ENCODE measurements at regions not wholly inside any gene's neighbourhood (a gene's known extent, or its start where the extent isn't known, plus 50 kb on each side); places are given as distances from the start of the nearest gene placed in this dataset.
"Not testable (repeated sequence)": the region's sequence is repeated elsewhere in the genome, so short reads cannot be mapped to it uniquely, and the experiment has no call there.

DNA sequence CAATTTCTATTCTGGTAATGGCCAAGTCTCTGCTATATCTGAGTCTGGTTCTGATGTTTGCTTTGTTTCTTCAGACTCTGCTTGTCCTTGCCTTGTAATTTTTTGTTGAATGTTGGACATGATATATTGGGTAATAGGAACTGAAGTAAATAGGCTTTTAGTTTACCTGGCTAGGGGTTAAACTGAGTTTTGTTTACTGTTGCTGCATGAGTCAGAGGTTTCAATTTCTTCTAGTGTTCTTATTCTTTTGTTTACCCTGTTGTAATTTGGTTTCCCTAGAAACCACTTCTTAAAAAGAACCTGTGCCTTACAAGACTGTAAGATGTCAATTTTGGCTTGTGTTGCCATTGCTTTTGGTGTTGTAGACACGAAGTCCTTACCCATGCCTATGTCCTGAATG lies 285.0 kb upstream of the KCNH7 start:
- no peaks in the 10 kb centered on the region for H3K4me1 Mint-ChIP-seq
- ChIA-PET POLR2A (no interaction called here), CTCF (no interaction called here)
- no peak for DNase-seq
- ATAC-seq = no peak
- intact Hi-C loops (cut with DNase I, micrococcal nuclease) = no loop called here
- no peaks in the 10 kb centered on the region for H3K9me3 Mint-ChIP-seq (ENCODE audit: low read depth)
- no peaks in the 10 kb centered on the region for H3K27me3 Mint-ChIP-seq
- H3K4me3 Mint-ChIP-seq = no peak overlapping the region
- H3K27ac Mint-ChIP-seq = no peak overlapping the region
- H3K36me3 Mint-ChIP-seq (ENCODE audit: low read depth) = no peaks in the 10 kb centered on the region

GRCh38 chr2:163122257-163122656 lies 283.7 kb upstream of the KCNH7 start:
- CTCF ChIA-PET = no interaction called here
- ATAC-seq = no peak
- POLR2A ChIA-PET = no interaction called here

GRCh38 chr2:163121483-163121882 lies 282.9 kb upstream of the KCNH7 start:
- no peaks in the 10 kb centered on the region for H3K9me3 Mint-ChIP-seq (ENCODE audit: low read depth)
- no peak for DNase-seq
- ATAC-seq = no peak
- H3K4me1 Mint-ChIP-seq = no peaks in the 10 kb centered on the region
- no peaks in the 10 kb centered on the region for H3K36me3 Mint-ChIP-seq (ENCODE audit: low read depth)
- H3K4me3 Mint-ChIP-seq = no peak overlapping the region
- ChIA-PET POLR2A (no interaction called here), CTCF (no interaction called here)
- H3K27me3 Mint-ChIP-seq = no peaks in the 10 kb centered on the region
- H3K27ac Mint-ChIP-seq = no peak overlapping the region
- intact Hi-C loops (cut with DNase I, micrococcal nuclease) = no loop called here

More at GRCh38 chr2:163122257-163122656, 283.7 kb upstream of the KCNH7 start:
- H3K4me1 Mint-ChIP-seq = no peaks in the 10 kb centered on the region
- H3K4me3 Mint-ChIP-seq = no peak overlapping the region
- no peak overlapping the region for H3K27ac Mint-ChIP-seq
- H3K27me3 Mint-ChIP-seq = no peaks in the 10 kb centered on the region
- intact Hi-C loops (cut with DNase I, micrococcal nuclease) = no loop called here
- no peak for DNase-seq
- H3K36me3 Mint-ChIP-seq (ENCODE audit: low read depth) = no peaks in the 10 kb centered on the region
- no peaks in the 10 kb centered on the region for H3K9me3 Mint-ChIP-seq (ENCODE audit: low read depth)

DNA sequence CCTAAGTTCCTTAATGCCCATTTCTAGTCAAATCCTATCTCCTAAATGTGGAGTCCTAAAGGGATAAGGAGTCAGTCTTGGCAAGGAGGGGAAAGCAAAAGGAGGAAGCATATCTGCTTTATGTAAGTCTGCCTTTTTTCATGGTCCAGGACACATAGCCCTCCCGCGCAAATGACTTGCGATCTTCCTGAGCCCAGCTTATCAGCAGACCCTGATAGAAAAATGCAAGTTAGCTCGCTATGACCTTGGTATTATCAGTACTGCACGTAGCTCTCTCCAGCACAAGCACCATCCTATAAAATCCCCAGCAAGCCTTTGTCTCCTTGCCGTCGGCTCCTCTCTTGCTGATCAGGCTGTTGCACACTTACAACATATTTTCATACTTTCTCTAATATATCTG lies 281.4 kb upstream of the KCNH7 start:
- Mint-ChIP-seq H3K4me3 (no peak overlapping the region), H3K27me3 (no peaks in the 10 kb centered on the region), H3K4me1 (no peaks in the 10 kb centered on the region), H3K9me3 (ENCODE audit: low read depth) (no peaks in the 10 kb centered on the region), H3K36me3 (ENCODE audit: low read depth) (no peaks in the 10 kb centered on the region), H3K27ac (no peak overlapping the region)
- no peak for ATAC-seq
- POLR2A ChIA-PET = no interaction called here
- CTCF ChIA-PET = no interaction called here
- DNase-seq = no peak
- intact Hi-C loops (cut with DNase I, micrococcal nuclease) = no loop called here

- no peaks in the 10 kb centered on the region for H3K36me3 Mint-ChIP-seq (ENCODE audit: low read depth)
- no peak for ATAC-seq
- H3K27me3 Mint-ChIP-seq = no peaks in the 10 kb centered on the region
- no peaks in the 10 kb centered on the region for H3K4me1 Mint-ChIP-seq
- intact Hi-C loops (cut with DNase I, micrococcal nuclease) = no loop called here
- H3K4me3 Mint-ChIP-seq = no peak overlapping the region
- ChIA-PET CTCF (no interaction called here), POLR2A (no interaction called here)
- H3K27ac Mint-ChIP-seq = no peak overlapping the region
- H3K9me3 Mint-ChIP-seq (ENCODE audit: low read depth) = peaks cover 2% of the 10 kb centered on the region
- no peak for DNase-seq
Measured at GRCh38 chr2:163086940-163087339, 248.4 kb upstream of the KCNH7 start.

DNA sequence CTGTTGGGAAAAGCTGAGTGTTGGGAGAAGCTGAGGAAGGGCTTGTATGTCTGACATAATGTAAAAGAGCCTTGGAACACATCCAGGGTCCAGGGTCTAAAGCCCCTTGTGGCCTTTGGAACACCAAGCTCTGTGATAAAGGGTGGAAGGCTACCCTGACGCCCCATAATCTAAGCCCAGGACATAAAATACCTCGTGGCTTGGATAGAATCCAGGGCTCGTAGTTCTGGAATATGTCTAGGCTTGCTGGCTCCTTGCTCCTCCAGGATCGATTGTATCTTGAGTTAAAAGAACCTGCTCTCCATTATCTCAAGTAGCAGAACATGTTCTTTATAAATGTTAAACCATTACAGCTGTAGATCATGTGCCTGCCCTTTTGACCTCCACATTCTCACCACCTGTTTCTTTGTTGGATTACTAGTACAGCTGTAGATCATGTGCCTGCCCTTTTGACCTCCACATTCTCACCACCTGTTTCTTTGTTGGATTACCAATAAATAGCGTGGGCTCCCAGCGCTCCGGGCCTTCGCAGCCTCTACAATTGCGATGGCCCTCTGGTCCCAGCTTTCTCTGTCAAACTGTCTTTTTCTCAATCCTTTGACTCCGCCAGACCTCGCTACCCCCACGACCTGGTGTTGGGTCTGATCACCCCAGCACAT lies 246.9 kb upstream of the KCNH7 start:
- H3K4me3 Mint-ChIP-seq; H3K27me3 Mint-ChIP-seq; H3K36me3 Mint-ChIP-seq (ENCODE audit: low read depth); H3K4me1 Mint-ChIP-seq; CTCF ChIA-PET; ATAC-seq; POLR2A ChIA-PET; DNase-seq; H3K9me3 Mint-ChIP-seq (ENCODE audit: low read depth); H3K27ac Mint-ChIP-seq; intact Hi-C loops (cut with DNase I, micrococcal nuclease): not testable (repeated sequence)

GRCh38 chr2:163081754-163082153 lies 243.2 kb upstream of the KCNH7 start:
- H3K27me3 Mint-ChIP-seq = no peaks in the 10 kb centered on the region
- ChIA-PET CTCF (no interaction called here), POLR2A (no interaction called here)
- H3K4me3 Mint-ChIP-seq = no peak overlapping the region
- H3K9me3 Mint-ChIP-seq (ENCODE audit: low read depth) = peaks cover 5% of the 10 kb centered on the region
- ATAC-seq = no peak
- H3K27ac Mint-ChIP-seq = no peak overlapping the region
- H3K4me1 Mint-ChIP-seq = no peaks in the 10 kb centered on the region
- no peak for DNase-seq
- H3K36me3 Mint-ChIP-seq (ENCODE audit: low read depth) = no peaks in the 10 kb centered on the region
- intact Hi-C loops (cut with DNase I, micrococcal nuclease) = no loop called here

DNA sequence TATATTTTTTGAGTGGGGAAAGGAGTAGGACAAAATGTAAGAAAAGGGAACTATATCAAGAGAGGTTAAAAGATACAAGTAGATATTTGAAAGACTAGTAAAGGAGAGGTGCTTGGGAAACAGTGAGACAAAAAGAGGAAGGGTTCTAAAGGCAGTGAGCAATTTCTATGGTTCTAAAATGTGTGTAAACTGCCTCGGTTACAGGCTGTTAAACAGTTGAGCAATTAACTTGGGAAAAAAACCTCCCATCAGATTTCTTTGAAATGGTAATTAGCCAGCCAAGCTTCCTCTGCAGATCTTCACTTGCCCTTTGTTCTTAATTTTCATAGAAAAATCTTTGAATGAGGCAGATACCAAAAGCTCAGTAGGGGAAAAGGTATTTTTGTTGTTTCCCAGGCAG lies 238.7 kb upstream of the KCNH7 start:
- ChIA-PET CTCF (no interaction called here), POLR2A (no interaction called here)
- Mint-ChIP-seq H3K9me3 (ENCODE audit: low read depth) (peaks cover 4% of the 10 kb centered on the region), H3K27me3 (no peaks in the 10 kb centered on the region), H3K36me3 (ENCODE audit: low read depth) (no peaks in the 10 kb centered on the region), H3K27ac (no peak overlapping the region), H3K4me3 (no peak overlapping the region), H3K4me1 (no peaks in the 10 kb centered on the region)
- intact Hi-C loops (cut with DNase I, micrococcal nuclease) = no loop called here
- ATAC-seq = no peak
- DNase-seq = no peak

DNA sequence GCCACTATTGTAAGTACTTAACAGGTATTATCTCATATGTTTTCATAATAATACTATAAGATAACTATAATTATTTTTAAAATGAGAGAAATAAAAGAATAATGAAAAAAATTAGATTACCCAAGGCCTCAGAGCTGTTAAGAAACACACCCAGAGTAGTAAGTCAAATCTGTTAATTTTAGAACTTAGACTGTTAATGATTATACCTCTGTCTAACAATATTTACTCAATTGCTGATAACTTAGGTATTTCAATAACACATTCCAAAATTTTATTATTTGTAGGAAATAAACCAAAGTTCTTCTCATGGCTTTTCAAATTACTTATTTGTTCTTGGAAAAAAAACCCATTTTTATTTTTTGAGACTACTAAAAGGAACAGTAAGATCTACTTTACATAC lies 227.5 kb upstream of the KCNH7 start:
- CTCF ChIA-PET = no interaction called here
- POLR2A ChIA-PET = no interaction called here
- no peak for ATAC-seq

GRCh38 chr2:163062524-163062923 lies 224.0 kb upstream of the KCNH7 start:
- Mint-ChIP-seq H3K27me3 (no peaks in the 10 kb centered on the region), H3K4me1 (no peaks in the 10 kb centered on the region), H3K4me3 (no peak overlapping the region), H3K9me3 (ENCODE audit: low read depth) (peaks cover 3% of the 10 kb centered on the region), H3K27ac (no peak overlapping the region), H3K36me3 (ENCODE audit: low read depth) (no peaks in the 10 kb centered on the region)
- ATAC-seq (no peak), DNase-seq (no peak)
- intact Hi-C loops (cut with DNase I, micrococcal nuclease) = no loop called here
- ChIA-PET POLR2A (no interaction called here), CTCF (interaction anchor here (1.0 kb wide), 1 partner anchor 13 kb away, joined by 3 read pairs; no protein-coding TSS in a partner anchor)

More for the DNA sequence above, 227.5 kb upstream of the KCNH7 start:
- Mint-ChIP-seq H3K4me3 (no peak overlapping the region), H3K27me3 (no peaks in the 10 kb centered on the region), H3K4me1 (no peaks in the 10 kb centered on the region), H3K27ac (no peak overlapping the region), H3K9me3 (ENCODE audit: low read depth) (peaks cover 13% of the 10 kb centered on the region), H3K36me3 (ENCODE audit: low read depth) (no peaks in the 10 kb centered on the region)
- no peak for DNase-seq
- intact Hi-C loops (cut with DNase I, micrococcal nuclease) = no loop called here

GRCh38 chr2:163046615-163047014 lies 208.0 kb upstream of the KCNH7 start:
- intact Hi-C loops (cut with DNase I, micrococcal nuclease) = no loop called here
- DNase-seq (no peak), ATAC-seq (no peak)
- no peaks in the 10 kb centered on the region for H3K36me3 Mint-ChIP-seq (ENCODE audit: low read depth)
- POLR2A ChIA-PET = no interaction called here
- CTCF ChIA-PET = no interaction called here
- H3K9me3 Mint-ChIP-seq (ENCODE audit: low read depth) = no peaks in the 10 kb centered on the region
- no peak overlapping the region for H3K27ac Mint-ChIP-seq
- no peaks in the 10 kb centered on the region for H3K4me1 Mint-ChIP-seq
- H3K27me3 Mint-ChIP-seq = no peaks in the 10 kb centered on the region
- H3K4me3 Mint-ChIP-seq = no peak overlapping the region

DNA sequence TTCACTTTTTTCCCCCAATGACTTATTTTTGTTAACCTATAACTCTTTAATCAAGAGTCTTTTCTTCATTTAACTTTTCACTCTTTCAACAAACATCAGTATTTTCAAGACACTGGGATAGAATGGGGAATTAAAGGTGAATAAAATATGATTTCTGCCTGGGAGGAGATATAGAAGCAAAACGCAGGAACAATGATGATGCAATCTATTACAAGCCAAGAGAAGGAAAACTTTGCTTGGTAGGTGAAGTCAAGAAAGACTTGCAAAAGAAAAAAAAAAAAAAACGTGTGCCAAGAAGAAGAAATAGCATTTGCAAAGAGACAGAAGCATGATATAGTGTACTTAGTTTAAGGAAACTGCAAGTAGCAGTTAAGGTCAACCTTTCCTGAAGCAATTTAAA lies 207.3 kb upstream of the KCNH7 start:
- POLR2A ChIA-PET = no interaction called here
- Mint-ChIP-seq H3K27ac (no peak overlapping the region), H3K9me3 (ENCODE audit: low read depth) (no peaks in the 10 kb centered on the region), H3K36me3 (ENCODE audit: low read depth) (no peaks in the 10 kb centered on the region), H3K4me1 (no peaks in the 10 kb centered on the region), H3K4me3 (no peak overlapping the region), H3K27me3 (no peaks in the 10 kb centered on the region)
- no peak for DNase-seq
- no peak for ATAC-seq
- intact Hi-C loops (cut with DNase I, micrococcal nuclease) = no loop called here
- CTCF ChIA-PET = no interaction called here

DNA sequence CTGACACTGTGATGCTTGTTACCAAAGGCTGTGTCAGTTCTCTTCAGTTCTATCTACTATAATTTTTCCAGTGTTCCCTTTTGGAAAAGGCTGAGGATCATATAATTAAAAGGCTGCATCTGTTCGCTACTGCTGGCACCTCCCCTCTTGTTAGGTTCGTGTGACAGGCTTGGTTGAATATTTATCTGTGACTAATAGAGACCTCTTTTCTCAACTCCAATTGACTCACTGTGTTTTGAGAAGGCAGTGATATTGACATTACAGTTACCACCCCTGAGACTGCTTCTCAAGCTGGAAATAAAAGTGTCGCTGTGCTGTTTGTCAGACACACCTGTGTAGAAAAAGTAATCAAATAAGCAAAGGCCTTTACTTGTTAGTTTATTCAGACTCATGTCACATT lies 205.5 kb upstream of the KCNH7 start:
- no peak for ATAC-seq
- Mint-ChIP-seq H3K4me1 (no peaks in the 10 kb centered on the region), H3K27me3 (no peaks in the 10 kb centered on the region), H3K4me3 (no peak overlapping the region), H3K36me3 (ENCODE audit: low read depth) (no peaks in the 10 kb centered on the region), H3K9me3 (ENCODE audit: low read depth) (no peaks in the 10 kb centered on the region), H3K27ac (no peak overlapping the region)
- ChIA-PET POLR2A (no interaction called here), CTCF (no interaction called here)
- DNase-seq = no peak
- intact Hi-C loops (cut with DNase I, micrococcal nuclease) = no loop called here
